Esophagus (tissue), 2 donors: ENCODE measurements at regions not wholly inside any gene's neighbourhood (a gene's known extent, or its start where the extent isn't known, plus 50 kb on each side); places are given as distances from the start of the nearest gene placed in this dataset.

ENCODE experiments used
- H3K27ac ChIP-seq, 2 donors: one replicate each; pipeline ENCODE4 v1.5.1; 2013; ENCODE audit warnings: low read depth in 2 of 2, mild to moderate bottlenecking in 2 of 2, inconsistent platforms in 1 of 2, low read length in 1 of 2, moderate library complexity in 1 of 2
- H3K27me3 ChIP-seq, 2 donors: one replicate each; pipeline ENCODE4 v1.6.1; 2013; ENCODE audit warnings: low read length in 2 of 2, control low read depth in 1 of 2, mild to moderate bottlenecking in 1 of 2; ENCODE audit not compliant: insufficient read depth in 2 of 2, control insufficient read depth in 1 of 2
- H3K36me3 ChIP-seq, 2 donors: one replicate each; pipeline ENCODE4 v1.6.1; 2013; ENCODE audit warnings: low read length in 1 of 2; ENCODE audit not compliant: control insufficient read depth in 2 of 2, insufficient read depth in 2 of 2
- H3K4me1 ChIP-seq, 2 donors: one replicate each; pipeline ENCODE4 v1.6.1; 2013; ENCODE audit warnings: low read length in 1 of 2; ENCODE audit not compliant: control insufficient read depth in 2 of 2, insufficient read depth in 2 of 2
- H3K4me3 ChIP-seq, 2 donors: one replicate each; pipeline ENCODE4 v1.5.1; 2013; ENCODE audit warnings: low read length in 2 of 2, mild to moderate bottlenecking in 2 of 2, low read depth in 1 of 2, moderate library complexity in 1 of 2
- H3K9me3 ChIP-seq, 2 donors: one replicate each; pipeline ENCODE4 v1.6.1; 2013; ENCODE audit warnings: mild to moderate bottlenecking in 2 of 2, low read depth in 1 of 2, low read length in 1 of 2, moderate library complexity in 1 of 2; ENCODE audit not compliant: control insufficient read depth in 2 of 2, insufficient read depth in 1 of 2
- WGBS, 2 donors: extraction: QIAGEN DNeasy Blood & Tissue Kit; methylation state at CpG; one replicate each; pipeline ENCODE4 v1.1.7; 2013; 5-methylcytosine and 5-hydroxymethylcytosine counted together
- donor health status: healthy with polysubstance abuse.
- donor health status: Bipolar disorder and iron deficiency.

- no peaks in the 10 kb centered on the region for H3K9me3 ChIP-seq
- H3K36me3 ChIP-seq = no peaks in the 10 kb centered on the region
- no peak overlapping the region for H3K4me3 ChIP-seq
- H3K27me3 ChIP-seq = no peaks in the 10 kb centered on the region
- no peak overlapping the region for H3K27ac ChIP-seq
- no peaks in the 10 kb centered on the region for H3K4me1 ChIP-seq
- 82 to 83% methylated on average over 2 of the region's 2 CpGs for WGBS, 2 donors
These were observed 1196.7 kb upstream of the TENM4 start for GRCh38 chr11:80637571-80637970.

GRCh38 chr11:80636999-80637398, 1196.2 kb upstream of the TENM4 start:
- H3K4me1 ChIP-seq = no peaks in the 10 kb centered on the region
- WGBS, 2 donors = 91 to 92% methylated on average over 3 of the region's 3 CpGs
- H3K27ac ChIP-seq = no peak overlapping the region
- H3K27me3 ChIP-seq = no peaks in the 10 kb centered on the region
- no peak overlapping the region for H3K4me3 ChIP-seq
- H3K36me3 ChIP-seq = no peaks in the 10 kb centered on the region
- H3K9me3 ChIP-seq = no peaks in the 10 kb centered on the region

GRCh38 chr11:80635178-80635577, 1194.3 kb upstream of the TENM4 start:
- H3K27ac ChIP-seq = no peak overlapping the region
- H3K36me3 ChIP-seq = no peaks in the 10 kb centered on the region
- H3K4me1 ChIP-seq = no peaks in the 10 kb centered on the region
- no peaks in the 10 kb centered on the region for H3K9me3 ChIP-seq
- WGBS, 2 donors = 61 to 62% methylated on average over 3 of the region's 3 CpGs
- H3K4me3 ChIP-seq = no peak overlapping the region
- no peaks in the 10 kb centered on the region for H3K27me3 ChIP-seq

GRCh38 chr11:80632691-80633090, 1191.9 kb upstream of the TENM4 start:
- Histone ChIP-seq H3K36me3 (no peaks in the 10 kb centered on the region), H3K4me3 (no peak overlapping the region), H3K4me1 (no peaks in the 10 kb centered on the region), H3K27me3 (no peaks in the 10 kb centered on the region), H3K9me3 (no peaks in the 10 kb centered on the region), H3K27ac (no peak overlapping the region)
- 62 to 70% methylated on average over 4 of the region's 4 CpGs for WGBS, 2 donors

GRCh38 chr11:80632156-80632555, 1191.3 kb upstream of the TENM4 start:
- Histone ChIP-seq H3K36me3 (no peaks in the 10 kb centered on the region), H3K4me3 (no peak overlapping the region), H3K27ac (no peak overlapping the region), H3K27me3 (no peaks in the 10 kb centered on the region), H3K4me1 (no peaks in the 10 kb centered on the region), H3K9me3 (no peaks in the 10 kb centered on the region)
- 84 to 91% methylated on average over 2 of the region's 2 CpGs for WGBS, 2 donors

GRCh38 chr11:80629466-80629865, 1188.6 kb upstream of the TENM4 start:
- Histone ChIP-seq H3K4me1 (no peaks in the 10 kb centered on the region), H3K9me3 (no peaks in the 10 kb centered on the region), H3K36me3 (no peaks in the 10 kb centered on the region), H3K27me3 (no peaks in the 10 kb centered on the region), H3K4me3 (no peak overlapping the region), H3K27ac (no peak overlapping the region)
- 80 to 82% methylated on average over 2 of the region's 2 CpGs for whole genome bisulfite sequencing, 2 donors

GRCh38 chr11:80627364-80627763, 1186.5 kb upstream of the TENM4 start:
- H3K9me3 ChIP-seq = no peaks in the 10 kb centered on the region
- WGBS, 2 donors = 88 to 90% methylated on average over 1 of the region's 1 CpG
- no peaks in the 10 kb centered on the region for H3K27me3 ChIP-seq
- no peaks in the 10 kb centered on the region for H3K4me1 ChIP-seq
- H3K27ac ChIP-seq = no peak overlapping the region
- H3K36me3 ChIP-seq = no peaks in the 10 kb centered on the region
- no peak overlapping the region for H3K4me3 ChIP-seq

GRCh38 chr11:80626721-80627120, 1185.9 kb upstream of the TENM4 start:
- H3K4me1 ChIP-seq = no peaks in the 10 kb centered on the region
- no peaks in the 10 kb centered on the region for H3K27me3 ChIP-seq
- no peaks in the 10 kb centered on the region for H3K9me3 ChIP-seq
- 89 to 92% methylated on average over 4 of the region's 4 CpGs for WGBS, 2 donors
- H3K36me3 ChIP-seq = no peaks in the 10 kb centered on the region
- H3K4me3 ChIP-seq = no peak overlapping the region
- H3K27ac ChIP-seq = no peak overlapping the region

- Histone ChIP-seq H3K27ac (no peak overlapping the region), H3K4me3 (no peak overlapping the region), H3K36me3 (no peaks in the 10 kb centered on the region), H3K27me3 (no peaks in the 10 kb centered on the region), H3K9me3 (no peaks in the 10 kb centered on the region), H3K4me1 (no peaks in the 10 kb centered on the region)
- WGBS, 2 donors = 80 to 81% methylated on average over 3 of the region's 3 CpGs
These were observed 1184.7 kb upstream of the TENM4 start for GRCh38 chr11:80625563-80625962.

GRCh38 chr11:80621871-80622270, 1181.0 kb upstream of the TENM4 start:
- Histone ChIP-seq H3K4me1 (no peaks in the 10 kb centered on the region), H3K27ac (no peak overlapping the region), H3K27me3 (no peaks in the 10 kb centered on the region), H3K4me3 (no peak overlapping the region), H3K36me3 (no peaks in the 10 kb centered on the region), H3K9me3 (no peaks in the 10 kb centered on the region)
- 48 to 53% methylated on average over 3 of the region's 3 CpGs for whole genome bisulfite sequencing, 2 donors
